ENCODE measurements at regions not wholly inside any gene's neighbourhood (a gene's known extent, or its start where the extent isn't known, plus 50 kb on each side); places are given as distances from the start of the nearest gene placed in this dataset.

GRCh38 chr10:118537623-118538022 is 57.8 kb downstream of the PRLHR start:
- Histone ChIP-seq H3K27ac (ENCODE audit: low read depth, low read length) (no peak overlapping the region), H3K27me3 (ENCODE audit: control insufficient read depth, insufficient read depth, low read length, poor library complexity, severe bottlenecking) (no peaks in the 10 kb centered on the region), H3K36me3 (ENCODE audit: control insufficient read depth, insufficient read depth, low read length) (no peaks in the 10 kb centered on the region), H3K4me3 (ENCODE audit: low read length) (no peak overlapping the region), H3K4me1 (ENCODE audit: control insufficient read depth, insufficient read depth, low read length) (no peaks in the 10 kb centered on the region), H3K9ac (ENCODE audit: extremely low read depth, low read length, poor library complexity, severe bottlenecking) (no peak overlapping the region), H3K9me3 (ENCODE audit: control insufficient read depth, low read length) (no peaks in the 10 kb centered on the region)
- Mint-ChIP-seq H3K27ac (no peak overlapping the region), H3K9me3 (no peaks in the 10 kb centered on the region), H3K36me3 (ENCODE audit: low read depth) (no peaks in the 10 kb centered on the region), H3K27me3 (ENCODE audit: insufficient read depth) (peaks cover 7% of the 10 kb centered on the region), H3K4me3 (no peak overlapping the region), H3K4me1 (peaks cover 1% of the 10 kb centered on the region)
- 82 to 86% methylated on average over 1 of the region's 1 CpG for WGBS, 2 experiments (ENCODE audit: insufficient coverage in 1 of 2, insufficient read length in 1 of 2)
- TF ChIP-seq CTCF (conservative IDR thresholded peaks at IDR 0.05), result no peak
- no peak for DNase-seq

- 89 to 92% methylated on average over 2 of the region's 3 CpGs for WGBS, 2 experiments (ENCODE audit: insufficient coverage in 1 of 2, insufficient read length in 1 of 2)
- Histone ChIP-seq H3K27ac (ENCODE audit: low read depth, low read length) (no peak overlapping the region), H3K27me3 (ENCODE audit: control insufficient read depth, insufficient read depth, low read length, poor library complexity, severe bottlenecking) (no peaks in the 10 kb centered on the region), H3K9me3 (ENCODE audit: control insufficient read depth, low read length) (no peaks in the 10 kb centered on the region), H3K36me3 (ENCODE audit: control insufficient read depth, insufficient read depth, low read length) (no peaks in the 10 kb centered on the region), H3K4me3 (ENCODE audit: low read length) (no peak overlapping the region), H3K9ac (ENCODE audit: extremely low read depth, low read length, poor library complexity, severe bottlenecking) (no peak overlapping the region), H3K4me1 (ENCODE audit: control insufficient read depth, insufficient read depth, low read length) (no peaks in the 10 kb centered on the region)
- no peak overlapping the region for H3K27ac Mint-ChIP-seq
- H3K4me1 Mint-ChIP-seq, result no peaks in the 10 kb centered on the region
- no peaks in the 10 kb centered on the region for H3K9me3 Mint-ChIP-seq
- no peak for DNase-seq
- no peak for TF ChIP-seq CTCF (conservative IDR thresholded peaks at IDR 0.05)
- no peak overlapping the region for H3K4me3 Mint-ChIP-seq
- H3K36me3 Mint-ChIP-seq (ENCODE audit: low read depth), result no peaks in the 10 kb centered on the region
- H3K27me3 Mint-ChIP-seq (ENCODE audit: insufficient read depth), result no peaks in the 10 kb centered on the region
Observed at GRCh38 chr10:118534136-118534535, 61.3 kb downstream of the PRLHR start.

GRCh38 chr10:118531105-118531852 is 64.2 kb downstream of the PRLHR start:
- TF ChIP-seq CTCF (conservative IDR thresholded peaks at IDR 0.05), result no peak
- Histone ChIP-seq H3K9me3 (ENCODE audit: control insufficient read depth, low read length) (no peaks in the 10 kb centered on the region), H3K36me3 (ENCODE audit: control insufficient read depth, insufficient read depth, low read length) (no peaks in the 10 kb centered on the region), H3K4me1 (ENCODE audit: control insufficient read depth, insufficient read depth, low read length) (no peaks in the 10 kb centered on the region), H3K27me3 (ENCODE audit: control insufficient read depth, insufficient read depth, low read length, poor library complexity, severe bottlenecking) (no peaks in the 10 kb centered on the region), H3K9ac (ENCODE audit: extremely low read depth, low read length, poor library complexity, severe bottlenecking) (no peak overlapping the region), H3K4me3 (ENCODE audit: low read length) (no peak overlapping the region), H3K27ac (ENCODE audit: low read depth, low read length) (no peak overlapping the region)
- no peak overlapping the region for H3K27ac Mint-ChIP-seq
- no peaks in the 10 kb centered on the region for H3K36me3 Mint-ChIP-seq (ENCODE audit: low read depth)
- no peaks in the 10 kb centered on the region for H3K4me1 Mint-ChIP-seq
- no peak overlapping the region for H3K4me3 Mint-ChIP-seq
- no peaks in the 10 kb centered on the region for H3K27me3 Mint-ChIP-seq (ENCODE audit: insufficient read depth)
- DNase-seq, result no peak
- no peaks in the 10 kb centered on the region for H3K9me3 Mint-ChIP-seq
- 77 to 85% methylated on average over 9 to 12 of the region's 12 CpGs for WGBS, 2 experiments (ENCODE audit: insufficient coverage in 1 of 2, insufficient read length in 1 of 2)
